H9 (cell line): ENCODE measurements at regions not wholly inside any gene's neighbourhood (a gene's known extent, or its start where the extent isn't known, plus 50 kb on each side); places are given as distances from the start of the nearest gene placed in this dataset.
"Not testable (repeated sequence)": the region's sequence is repeated elsewhere in the genome, so short reads cannot be mapped to it uniquely, and the experiment has no call there.

Experiments used
- DNase-seq: peaks from one replicate; pipeline ENCODE4 v3.0.0-alpha.2; 2017
- H2AFZ ChIP-seq: one replicate; pipeline ENCODE4 v1.6.1; 2013; ENCODE audit warnings: mild to moderate bottlenecking, low read length, control low read depth, moderate library complexity
- H2AK5ac ChIP-seq: 2 replicates; pipeline ENCODE4 v1.6.1; 2013; ENCODE audit warnings: low read length, control low read depth, mixed read lengths; ENCODE audit not compliant: insufficient read length
- H2BK120ac ChIP-seq: one replicate; pipeline ENCODE4 v1.6.1; 2013; ENCODE audit warnings: low read depth, mild to moderate bottlenecking, low read length, control low read depth, inconsistent platforms; ENCODE audit not compliant: poor library complexity, severe bottlenecking
- H2BK12ac ChIP-seq: 2 replicates; pipeline ENCODE4 v1.6.1; 2013; ENCODE audit warnings: low read length, control low read depth, mixed read lengths, low read depth; ENCODE audit not compliant: insufficient read length
- H2BK15ac ChIP-seq: 2 replicates; pipeline ENCODE4 v1.6.1; 2013; ENCODE audit warnings: low read depth, low read length, control low read depth
- H2BK20ac ChIP-seq: one replicate; pipeline ENCODE4 v1.6.1; 2013; ENCODE audit warnings: low read depth, mild to moderate bottlenecking, low read length, control low read depth, inconsistent platforms; ENCODE audit not compliant: poor library complexity, severe bottlenecking
- H2BK5ac ChIP-seq: 2 replicates; pipeline ENCODE4 v1.6.1; 2013; ENCODE audit warnings: low read length, control low read depth, mixed read lengths; ENCODE audit not compliant: insufficient read length
- H3K14ac ChIP-seq: 2 replicates; pipeline ENCODE4 v1.6.1; 2013; ENCODE audit warnings: low read length, control low read depth; ENCODE audit not compliant: insufficient read depth
- H3K18ac ChIP-seq: 2 replicates; pipeline ENCODE4 v1.6.1; 2013; ENCODE audit warnings: low read depth, mild to moderate bottlenecking, mixed read lengths, low read length, control low read depth; ENCODE audit not compliant: insufficient read length
- H3K23ac ChIP-seq: 2 replicates; pipeline ENCODE4 v1.6.1; 2013; ENCODE audit warnings: low read length, control low read depth, mixed read lengths, low read depth; ENCODE audit not compliant: insufficient read length
- H3K23me2 ChIP-seq: 2 replicates; pipeline ENCODE4 v1.6.1; 2013; ENCODE audit warnings: low read depth, mild to moderate bottlenecking, mixed read lengths, low read length, control low read depth; ENCODE audit not compliant: insufficient read length, poor library complexity, severe bottlenecking
- H3K27ac ChIP-seq: 2 replicates; pipeline ENCODE4 v1.5.1; 2013; ENCODE audit warnings: low read length, control low read depth, mixed read lengths, low read depth; ENCODE audit not compliant: insufficient read length
- H3K27me3 ChIP-seq: 2 replicates; pipeline ENCODE4 v1.6.1; 2013; ENCODE audit warnings: low read length, control low read depth, inconsistent platforms; ENCODE audit not compliant: insufficient read depth
- H3K4ac ChIP-seq: 2 replicates; pipeline ENCODE4 v1.6.1; 2013; ENCODE audit warnings: low read depth, mild to moderate bottlenecking, control low read depth, inconsistent platforms, low read length, moderate library complexity
- H3K4me1 ChIP-seq: 2 replicates; pipeline ENCODE4 v1.6.1; 2013; ENCODE audit warnings: low read length, control low read depth, inconsistent platforms; ENCODE audit not compliant: insufficient read depth
- H3K4me2 ChIP-seq: 2 replicates; pipeline ENCODE4 v1.6.1; 2013; ENCODE audit warnings: low read length, control low read depth, mixed read lengths; ENCODE audit not compliant: insufficient read length, insufficient read depth
- H3K56ac ChIP-seq: 2 replicates; pipeline ENCODE4 v1.6.1; 2013; ENCODE audit warnings: low read depth, mild to moderate bottlenecking, mixed read lengths, low read length, control low read depth; ENCODE audit not compliant: insufficient read length
- H3K79me1 ChIP-seq: 2 replicates; pipeline ENCODE4 v1.6.1; 2013; ENCODE audit warnings: low read depth, mild to moderate bottlenecking, moderate library complexity, low read length, control low read depth, inconsistent platforms; ENCODE audit not compliant: insufficient read depth, poor library complexity, severe bottlenecking
- H3K79me2 ChIP-seq: 2 replicates; pipeline ENCODE4 v1.6.1; 2013; ENCODE audit warnings: low read length, control low read depth, inconsistent platforms; ENCODE audit not compliant: insufficient read depth
- H3K9ac ChIP-seq: 2 replicates; pipeline ENCODE4 v1.6.1; 2013; ENCODE audit warnings: low read length, control low read depth, mixed read lengths; ENCODE audit not compliant: insufficient read length; ENCODE audit errors: extremely low read depth
- H3K9me3 ChIP-seq: one replicate; pipeline ENCODE4 v1.6.1; 2013; ENCODE audit warnings: low read depth, low read length, inconsistent platforms; ENCODE audit not compliant: control insufficient read depth
- H3T11ph ChIP-seq: one replicate; pipeline ENCODE4 v1.6.1; 2013; ENCODE audit warnings: mild to moderate bottlenecking, low read length, control low read depth, inconsistent platforms
- H4K20me1 ChIP-seq: one replicate; pipeline ENCODE4 v1.6.1; 2013; ENCODE audit not compliant: control insufficient read depth, insufficient read length, insufficient read depth
- H4K5ac ChIP-seq: 2 replicates; pipeline ENCODE4 v1.6.1; 2013; ENCODE audit warnings: low read depth, mild to moderate bottlenecking, mixed read lengths, low read length, control low read depth; ENCODE audit not compliant: insufficient read length
- H4K8ac ChIP-seq: replicated peaks from 2 replicates; pipeline ENCODE4 v1.6.1; 2013; ENCODE audit warnings: low read length, control low read depth, mixed read lengths, low read depth; ENCODE audit not compliant: insufficient read length
- H4K91ac ChIP-seq: 2 replicates; pipeline ENCODE4 v1.6.1; 2013; ENCODE audit warnings: low read depth, mild to moderate bottlenecking, moderate library complexity, mixed read lengths, low read length, control low read depth; ENCODE audit not compliant: insufficient read length
- H3K27ac Mint-ChIP-seq, 3 experiments: 2 replicates in 2 of 3; 3 replicates in 1 of 3; pipeline ENCODE4 v1.8.0; 2020 to 2021; ENCODE audit warnings: mixed read lengths in 3 of 3, mild to moderate bottlenecking in 1 of 3, moderate library complexity in 1 of 3
- H3K27me3 Mint-ChIP-seq: 2 replicates; pipeline ENCODE4 v1.8.0; 2021; ENCODE audit warnings: low read depth, mild to moderate bottlenecking, moderate library complexity, mixed read lengths
- H3K36me3 Mint-ChIP-seq, 3 experiments: 2 replicates in 2 of 3; 3 replicates in 1 of 3; pipeline ENCODE4 v1.8.0; 2020 to 2021; ENCODE audit warnings: low read depth in 3 of 3, mixed read lengths in 3 of 3; ENCODE audit not compliant: insufficient read depth in 1 of 3
- H3K4me1 Mint-ChIP-seq, 2 experiments: 2 replicates each; pipeline ENCODE4 v1.8.0; 2020; ENCODE audit warnings: mixed read lengths in 2 of 2
- H3K4me3 Mint-ChIP-seq, 2 experiments: 2 replicates in 1 of 2; 3 replicates in 1 of 2; pipeline ENCODE4 v1.8.0; 2020 to 2021; ENCODE audit warnings: mild to moderate bottlenecking in 2 of 2, mixed read lengths in 2 of 2, moderate library complexity in 1 of 2
- H3K9me3 Mint-ChIP-seq, 2 experiments: 2 replicates in 1 of 2; 3 replicates in 1 of 2; pipeline ENCODE4 v1.8.0; 2020; ENCODE audit warnings: mild to moderate bottlenecking in 2 of 2, mixed read lengths in 2 of 2, moderate library complexity in 1 of 2
- WGBS: extraction: QIAGEN DNeasy Blood & Tissue Kit; methylation state at CpG from one replicate; pipeline ENCODE4 v1.1.7; 2013; ENCODE audit warnings: missing lambda C conversion rate, low lambda C conversion rate, mixed read lengths; ENCODE audit not compliant: insufficient read length; ENCODE audit errors: extremely low coverage; 5-methylcytosine and 5-hydroxymethylcytosine counted together

DNA sequence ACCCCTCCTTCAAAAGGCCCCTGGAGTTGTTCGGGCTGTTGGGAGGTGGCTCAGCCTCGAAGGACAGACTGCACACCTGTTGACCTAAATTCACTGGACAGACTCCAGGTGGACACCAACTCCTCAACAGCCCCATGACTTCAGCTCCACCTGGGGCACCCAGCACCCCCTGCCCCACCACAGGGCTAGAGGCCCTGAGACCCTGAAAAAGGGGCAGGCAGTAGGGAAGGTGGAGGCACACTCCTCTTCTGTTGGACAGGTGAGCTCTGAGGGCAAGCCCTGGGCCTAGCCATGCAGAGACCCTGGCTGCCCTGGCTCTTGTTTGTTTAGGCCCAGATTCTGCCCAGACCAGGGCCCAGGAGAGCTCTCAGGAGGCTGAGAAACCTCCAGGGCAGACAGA, 409.7 kb upstream of the CAMK1G start:
- not testable (repeated sequence) for H2BK15ac ChIP-seq, H3K27me3 Mint-ChIP-seq, H3K18ac ChIP-seq, H2BK120ac ChIP-seq, H2BK20ac ChIP-seq, H3K9ac ChIP-seq, H3K27ac Mint-ChIP-seq, H3K56ac ChIP-seq, H3K9me3 ChIP-seq, H2BK12ac ChIP-seq, H3K4ac ChIP-seq, H4K8ac ChIP-seq, H2AK5ac ChIP-seq, H3K23me2 ChIP-seq, H2AFZ ChIP-seq, H3K27ac ChIP-seq, H3K4me1 Mint-ChIP-seq, DNase-seq, H3K27me3 ChIP-seq, H3K14ac ChIP-seq, H3K4me3 Mint-ChIP-seq, H4K5ac ChIP-seq, H4K91ac ChIP-seq, H3T11ph ChIP-seq, H2BK5ac ChIP-seq, H3K4me1 ChIP-seq, H3K23ac ChIP-seq, H3K79me1 ChIP-seq, H3K4me2 ChIP-seq, H4K20me1 ChIP-seq, H3K79me2 ChIP-seq
- Mint-ChIP-seq H3K9me3 (peaks cover 14 to 34% of the 10 kb centered on the region in 2 experiments), H3K36me3 (peaks cover 1 to 17% (median 2%) of the 10 kb centered on the region in 3 experiments; a peak in 5 of 7 replicates)
- no CpG with 5 or more reads among the region's 2 CpGs for WGBS
